HL-60 (cell line): ENCODE measurements at regions not wholly inside any gene's neighbourhood (a gene's known extent, or its start where the extent isn't known, plus 50 kb on each side); places are given as distances from the start of the nearest gene placed in this dataset.

Source experiments
- DNase-seq, 2 experiments: peaks; one replicate each; pipeline ENCODE4 v3.0.0-alpha.2; 2010 to 2020; ENCODE audit warnings: low read depth in 1 of 2, low spot score in 1 of 2
- H3K27ac ChIP-seq: fragments of 250-450 bp; sonication (Bioruptor Pico); replicated peaks from 2 replicates; pipeline ENCODE4 v1.5.1; 2020; ENCODE audit warnings: mild to moderate bottlenecking, moderate library complexity
- H3K27me3 ChIP-seq: fragments of 250-450 bp; sonication (Bioruptor Pico); 2 replicates; pipeline ENCODE4 v1.5.1; 2021; ENCODE audit warnings: mild to moderate bottlenecking, moderate library complexity; ENCODE audit not compliant: insufficient read depth, poor library complexity, severe bottlenecking
- H3K4me3 ChIP-seq: replicated peaks from 2 replicates; pipeline ENCODE4 v1.5.1; 2011; ENCODE audit warnings: mild to moderate bottlenecking, control low read depth, low read length; ENCODE audit not compliant: insufficient read depth
- GABPA ChIP-seq: IDR thresholded peaks from 2 replicates; pipeline ENCODE4 v1.6.1; 2012; ENCODE audit warnings: low read depth
- POLR2AphosphoS5 ChIP-seq: IDR thresholded peaks from 2 replicates; pipeline ENCODE4 v1.6.1; 2012; ENCODE audit warnings: low read depth
- SPI1 ChIP-seq: IDR thresholded peaks from 2 replicates; pipeline ENCODE4 v1.6.1; 2012; ENCODE audit warnings: low read depth, mild to moderate bottlenecking, borderline replicate concordance
- TF ChIP-seq, protein P1 (sequence below): IDR thresholded peaks from one replicate; pipeline ENCODE4 v1.5.1; 2011; ENCODE audit warnings: low read length, control low read depth, inconsistent platforms; ENCODE audit not compliant: insufficient read depth
- TF ChIP-seq, protein P2 (sequence below): IDR thresholded peaks from 2 replicates; pipeline ENCODE4 v1.6.1; 2012; ENCODE audit warnings: low read depth; ENCODE audit not compliant: insufficient replicate concordance

GRCh38 chr9:11338130-11338529 lies 725.3 kb upstream of the PTPRD start:
- Histone ChIP-seq H3K4me3 (no peak overlapping the region), H3K27ac (no peak overlapping the region), H3K27me3 (no peaks in the 10 kb centered on the region)
- TF ChIP-seq GABPA (no peak), POLR2AphosphoS5 (no peak), SPI1 (no peak)
- TF ChIP-seq, protein P1, sequence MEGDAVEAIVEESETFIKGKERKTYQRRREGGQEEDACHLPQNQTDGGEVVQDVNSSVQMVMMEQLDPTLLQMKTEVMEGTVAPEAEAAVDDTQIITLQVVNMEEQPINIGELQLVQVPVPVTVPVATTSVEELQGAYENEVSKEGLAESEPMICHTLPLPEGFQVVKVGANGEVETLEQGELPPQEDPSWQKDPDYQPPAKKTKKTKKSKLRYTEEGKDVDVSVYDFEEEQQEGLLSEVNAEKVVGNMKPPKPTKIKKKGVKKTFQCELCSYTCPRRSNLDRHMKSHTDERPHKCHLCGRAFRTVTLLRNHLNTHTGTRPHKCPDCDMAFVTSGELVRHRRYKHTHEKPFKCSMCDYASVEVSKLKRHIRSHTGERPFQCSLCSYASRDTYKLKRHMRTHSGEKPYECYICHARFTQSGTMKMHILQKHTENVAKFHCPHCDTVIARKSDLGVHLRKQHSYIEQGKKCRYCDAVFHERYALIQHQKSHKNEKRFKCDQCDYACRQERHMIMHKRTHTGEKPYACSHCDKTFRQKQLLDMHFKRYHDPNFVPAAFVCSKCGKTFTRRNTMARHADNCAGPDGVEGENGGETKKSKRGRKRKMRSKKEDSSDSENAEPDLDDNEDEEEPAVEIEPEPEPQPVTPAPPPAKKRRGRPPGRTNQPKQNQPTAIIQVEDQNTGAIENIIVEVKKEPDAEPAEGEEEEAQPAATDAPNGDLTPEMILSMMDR, result no peak
- TF ChIP-seq, protein P2, sequence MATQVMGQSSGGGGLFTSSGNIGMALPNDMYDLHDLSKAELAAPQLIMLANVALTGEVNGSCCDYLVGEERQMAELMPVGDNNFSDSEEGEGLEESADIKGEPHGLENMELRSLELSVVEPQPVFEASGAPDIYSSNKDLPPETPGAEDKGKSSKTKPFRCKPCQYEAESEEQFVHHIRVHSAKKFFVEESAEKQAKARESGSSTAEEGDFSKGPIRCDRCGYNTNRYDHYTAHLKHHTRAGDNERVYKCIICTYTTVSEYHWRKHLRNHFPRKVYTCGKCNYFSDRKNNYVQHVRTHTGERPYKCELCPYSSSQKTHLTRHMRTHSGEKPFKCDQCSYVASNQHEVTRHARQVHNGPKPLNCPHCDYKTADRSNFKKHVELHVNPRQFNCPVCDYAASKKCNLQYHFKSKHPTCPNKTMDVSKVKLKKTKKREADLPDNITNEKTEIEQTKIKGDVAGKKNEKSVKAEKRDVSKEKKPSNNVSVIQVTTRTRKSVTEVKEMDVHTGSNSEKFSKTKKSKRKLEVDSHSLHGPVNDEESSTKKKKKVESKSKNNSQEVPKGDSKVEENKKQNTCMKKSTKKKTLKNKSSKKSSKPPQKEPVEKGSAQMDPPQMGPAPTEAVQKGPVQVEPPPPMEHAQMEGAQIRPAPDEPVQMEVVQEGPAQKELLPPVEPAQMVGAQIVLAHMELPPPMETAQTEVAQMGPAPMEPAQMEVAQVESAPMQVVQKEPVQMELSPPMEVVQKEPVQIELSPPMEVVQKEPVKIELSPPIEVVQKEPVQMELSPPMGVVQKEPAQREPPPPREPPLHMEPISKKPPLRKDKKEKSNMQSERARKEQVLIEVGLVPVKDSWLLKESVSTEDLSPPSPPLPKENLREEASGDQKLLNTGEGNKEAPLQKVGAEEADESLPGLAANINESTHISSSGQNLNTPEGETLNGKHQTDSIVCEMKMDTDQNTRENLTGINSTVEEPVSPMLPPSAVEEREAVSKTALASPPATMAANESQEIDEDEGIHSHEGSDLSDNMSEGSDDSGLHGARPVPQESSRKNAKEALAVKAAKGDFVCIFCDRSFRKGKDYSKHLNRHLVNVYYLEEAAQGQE, result no peak
- peak in 1 of 2 experiments; percentile 3 for DNase-seq

GRCh38 chr9:11340654-11341053 lies 727.9 kb upstream of the PTPRD start:
- no peak for DNase-seq

GRCh38 chr9:11347437-11347836 lies 734.6 kb upstream of the PTPRD start:
- no peaks in the 10 kb centered on the region for H3K27me3 ChIP-seq
- H3K27ac ChIP-seq, result no peak overlapping the region
- no peak for TF ChIP-seq SPI1
- no peak for TF ChIP-seq GABPA
- TF ChIP-seq, protein P1, result no peak
- TF ChIP-seq POLR2AphosphoS5, result no peak
- TF ChIP-seq, protein P2, result no peak

More at GRCh38 chr9:11340654-11341053, 727.9 kb upstream of the PTPRD start:
- Histone ChIP-seq H3K27me3 (no peaks in the 10 kb centered on the region), H3K4me3 (no peak overlapping the region), H3K27ac (no peak overlapping the region)
- TF ChIP-seq GABPA, result no peak
- no peak for TF ChIP-seq SPI1
- TF ChIP-seq, protein P1, result no peak
- TF ChIP-seq, protein P2, result no peak
- no peak for TF ChIP-seq POLR2AphosphoS5

More at GRCh38 chr9:11347437-11347836, 734.6 kb upstream of the PTPRD start:
- H3K4me3 ChIP-seq, result no peak overlapping the region
- no peak for DNase-seq
